HepG2 (cell line): ENCODE measurements at regions not wholly inside any gene's neighbourhood (a gene's known extent, or its start where the extent isn't known, plus 50 kb on each side); places are given as distances from the start of the nearest gene placed in this dataset.

Experiments
- ATAC-seq: fragments of 200-7000 bp; cut with Tn5 transposase; 3 replicates; pipeline ENCODE4 v1.9.1; 2020; ENCODE audit warnings: mild to moderate bottlenecking, moderate library complexity
- BruUV-seq: library from RNA; stranded (reverse); fragments of 400-500 nt; replicated peaks from 2 replicates; lab custom pipeline; 2021; lab: Mats Ljungman, UMichigan
- CTCF ChIA-PET: fragments of 300-600 bp; formaldehyde crosslinking; extraction: SDS; loops from one replicate; lab custom pipeline; 2021; ENCODE audit warnings: low total read pairs, inconsistent platforms, low intra/inter-chr PET ratio; lab: Yijun Ruan, JAX
- POLR2A ChIA-PET: fragments of 350-600 bp; sonication (Branson Sonifier 250); formaldehyde crosslinking; loops from one replicate; lab custom pipeline; 2020; ENCODE audit warnings: antibody characterized with exemption, inconsistent platforms; lab: Yijun Ruan, JAX
- DNase-seq: peaks from one replicate; pipeline ENCODE4 v3.0.0-alpha.2; 2015; ENCODE audit warnings: low spot score
- FAIRE-seq: peaks from 3 replicates; lab custom pipeline; 2011; peaks lifted over from hg19 to GRCh38; lab: Jason Lieb, UNC
- H2AFZ ChIP-seq: one replicate; pipeline ENCODE4 v1.6.1; 2011; ENCODE audit warnings: low read length, inconsistent platforms
- H3K27ac ChIP-seq: fragments of 300-600 bp; 3 replicates; pipeline ENCODE4 v1.8.0; 2011; ENCODE audit warnings: mixed run types, mild to moderate bottlenecking, mixed read lengths, low read length, inconsistent platforms; ENCODE audit not compliant: insufficient read depth; ENCODE audit errors: extremely low read length
- H3K27me3 ChIP-seq, 2 experiments: fragments of 200-600 bp in 1 of 2; 2 replicates in 1 of 2; 3 replicates in 1 of 2; pipeline versions ENCODE4 v1.6.0 to v1.8.0; 2011; ENCODE audit warnings: low read length in 2 of 2, mild to moderate bottlenecking in 2 of 2, moderate library complexity in 2 of 2, inconsistent platforms in 1 of 2; ENCODE audit not compliant: insufficient read depth in 2 of 2, control insufficient read depth in 1 of 2
- H3K36me3 ChIP-seq, 2 experiments: fragments of 200-600 bp in 1 of 2; replicated peaks in 1 of 2; 2 replicates in 1 of 2; 3 replicates in 1 of 2; pipeline versions ENCODE4 v1.5.1 to v1.8.0; 2011; ENCODE audit warnings: low read length in 2 of 2, inconsistent platforms in 1 of 2; ENCODE audit not compliant: insufficient read depth in 2 of 2, control insufficient read depth in 1 of 2
- H3K4me1 ChIP-seq: 2 replicates; pipeline ENCODE4 v1.5.1; 2012; ENCODE audit warnings: low read length, inconsistent platforms; ENCODE audit not compliant: insufficient read depth
- H3K4me2 ChIP-seq: 2 replicates; pipeline ENCODE4 v1.6.0; 2011; ENCODE audit warnings: low read depth, low read length, inconsistent platforms
- H3K4me3 ChIP-seq, 3 experiments: fragments of 200-600 bp in 1 of 3; sonication (generic), shearing (Covaris generic) in 1 of 3; replicated peaks in 1 of 3; 2 replicates each; pipeline ENCODE4 v1.5.1; 2011 to 2016; ENCODE audit warnings: low read length in 3 of 3, inconsistent platforms in 2 of 3, low read depth in 2 of 3, mild to moderate bottlenecking in 2 of 3, control low read depth in 1 of 3, mixed read lengths in 1 of 3; ENCODE audit not compliant: insufficient read depth in 1 of 3
- H3K79me2 ChIP-seq: one replicate; pipeline ENCODE4 v1.6.1; 2011; ENCODE audit warnings: low read length, inconsistent platforms; ENCODE audit not compliant: insufficient read depth
- H3K9ac ChIP-seq: 2 replicates; pipeline ENCODE4 v1.6.0; 2011; ENCODE audit warnings: mild to moderate bottlenecking, low read depth, low read length, inconsistent platforms; ENCODE audit not compliant: insufficient read depth
- H3K9me3 ChIP-seq: 2 replicates; pipeline ENCODE4 v1.5.1; 2012; ENCODE audit warnings: mild to moderate bottlenecking, low read length
- H4K20me1 ChIP-seq: 2 replicates; pipeline ENCODE4 v1.6.0; 2011; ENCODE audit warnings: inconsistent platforms, mild to moderate bottlenecking, low read length, moderate library complexity; ENCODE audit not compliant: insufficient read depth
- ARNTL ChIP-seq: sonication (generic); formaldehyde crosslinking; IDR thresholded peaks from 2 replicates; pipeline ENCODE4 v1.4.0; 2020; ENCODE audit warnings: mild to moderate bottlenecking, missing genetic modification reagents
- ATF7 ChIP-seq, 2 experiments: fragments of 450-650 bp in 1 of 2; sonication (generic) in 1 of 2; formaldehyde crosslinking in 1 of 2; IDR thresholded peaks; 2 replicates each; pipeline versions ENCODE4 v1.4.0 to v1.6.1; 2016 to 2020; ENCODE audit warnings: antibody characterized with exemption in 1 of 2, mild to moderate bottlenecking in 1 of 2, missing genetic modification reagents in 1 of 2
- FOSL1 ChIP-seq: sonication (generic); formaldehyde crosslinking; IDR thresholded peaks from 2 replicates; pipeline ENCODE4 v1.9.0; 2021; ENCODE audit warnings: missing genetic modification reagents, borderline replicate concordance
- GATAD2A ChIP-seq: IDR thresholded peaks from 2 replicates; pipeline ENCODE4 v1.6.1; 2016
- MIXL1 ChIP-seq: IDR thresholded peaks from 2 replicates; pipeline ENCODE4 v1.6.1; 2016
- PHF20 ChIP-seq: sonication (generic); formaldehyde crosslinking; IDR thresholded peaks from 2 replicates; pipeline ENCODE4 v1.5.0; 2020; ENCODE audit warnings: mild to moderate bottlenecking, missing genetic modification reagents
- RAD21 ChIP-seq: fragments of 450-650 bp; formaldehyde crosslinking; IDR thresholded peaks from 2 replicates; pipeline ENCODE4 v1.5.0; 2020; ENCODE audit warnings: mild to moderate bottlenecking
- ZNF17 ChIP-seq: sonication (generic); formaldehyde crosslinking; IDR thresholded peaks from 2 replicates; pipeline ENCODE4 v1.5.0; 2020; ENCODE audit warnings: mild to moderate bottlenecking, missing genetic modification reagents
- ZNF563 ChIP-seq: sonication (generic); formaldehyde crosslinking; IDR thresholded peaks from 2 replicates; pipeline ENCODE4 v1.8.0; 2022; ENCODE audit warnings: mild to moderate bottlenecking, moderate library complexity, missing genetic modification reagents
- ZNF777 ChIP-seq: sonication (generic); formaldehyde crosslinking; IDR thresholded peaks from 2 replicates; pipeline ENCODE4 v1.4.0; 2020; ENCODE audit warnings: missing genetic modification reagents
- ZXDC ChIP-seq: sonication (generic); formaldehyde crosslinking; IDR thresholded peaks from 2 replicates; pipeline ENCODE4 v1.5.0; 2020; ENCODE audit warnings: mild to moderate bottlenecking, missing genetic modification reagents
- WGBS: methylation state at CpG from one replicate; pipeline ENCODE4 v1.1.6; 2017; ENCODE audit warnings: low lambda C conversion rate; 5-methylcytosine and 5-hydroxymethylcytosine counted together
- in situ Hi-C: cut with HindIII; loops from 2 replicates; pipeline ENCODE4 v1.10.0; 2017; ENCODE audit warnings: low pct_unique_long_range_greater_than_20kb; ENCODE audit not compliant: extremely low pct_ligation_motif_present
- intact Hi-C: fragments of 100-400 bp; cut with micrococcal nuclease; formaldehyde crosslinking; loops from one replicate; pipeline ENCODE4 v1.10.0; 2022; ENCODE audit not compliant: unreplicated experiment

- H3K9me3 ChIP-seq: no peaks in the 10 kb centered on the region
- ChIA-PET POLR2A (no interaction called here), CTCF (no interaction called here)
- H4K20me1 ChIP-seq: no peaks in the 10 kb centered on the region
- H3K9ac ChIP-seq: no peak overlapping the region
- 10% methylated on average over 5 of the region's 5 CpGs for WGBS
- BruUV-seq: no TSS peak
- no peak overlapping the region for H2AFZ ChIP-seq
- no peak for FAIRE-seq
- no peak overlapping the region for H3K4me3 ChIP-seq
- no peak overlapping the region for H3K27ac ChIP-seq
- H3K79me2 ChIP-seq: no peaks in the 10 kb centered on the region
- no peak for ATAC-seq
- H3K4me1 ChIP-seq: no peaks in the 10 kb centered on the region
- no peaks in the 10 kb centered on the region for H3K36me3 ChIP-seq
- TF ChIP-seq ATF7 (IDR thresholded peaks at IDR 0.05) (peak; percentile 87), ATF7 (CRISPR knock-in tag; IDR thresholded peaks at IDR 0.05) (no peak), ZXDC (no peak)
- in situ Hi-C loops (no loop called here), intact Hi-C loops (no loop called here)
- no peak for DNase-seq
- H3K4me2 ChIP-seq: no peak overlapping the region
- H3K27me3 ChIP-seq: no peaks in the 10 kb centered on the region
Measured at GRCh38 chr2:164420787-164421186, 200.5 kb downstream of the GRB14 start.

DNA sequence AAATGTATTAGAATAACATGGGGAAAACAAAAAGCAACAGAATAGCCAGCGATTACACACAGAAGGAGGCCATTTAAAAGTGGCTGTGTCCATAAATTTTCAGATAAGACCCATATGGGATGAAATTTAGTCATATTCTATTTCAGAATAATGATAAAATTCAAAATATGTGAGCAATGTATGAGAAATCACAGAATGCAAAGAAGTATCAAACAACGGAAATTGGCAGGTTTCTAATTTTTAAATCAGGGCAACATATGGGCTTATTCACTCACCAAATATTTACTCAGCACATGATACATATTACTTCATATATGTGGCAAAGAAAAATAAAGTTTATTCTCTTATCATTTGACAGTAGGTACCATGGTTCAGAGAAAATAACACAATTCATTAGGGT lies 208.5 kb downstream of the GRB14 start:
- Histone ChIP-seq H3K4me3 (no peak overlapping the region), H3K27me3 (no peaks in the 10 kb centered on the region; a peak in 1 of 5 replicates), H3K4me2 (no peak overlapping the region), H3K9me3 (no peaks in the 10 kb centered on the region), H3K79me2 (no peaks in the 10 kb centered on the region), H2AFZ (no peak overlapping the region), H4K20me1 (no peaks in the 10 kb centered on the region), H3K27ac (no peak overlapping the region), H3K9ac (no peak overlapping the region), H3K4me1 (no peaks in the 10 kb centered on the region), H3K36me3 (no peaks in the 10 kb centered on the region)
- ChIA-PET POLR2A (no interaction called here), CTCF (no interaction called here)
- in situ Hi-C loops (no loop called here), intact Hi-C loops (no loop called here)
- FAIRE-seq: no peak
- DNase-seq: no peak
- under 1% methylated on average over 2 of the region's 2 CpGs for WGBS
- ATAC-seq: no peak
- TF ChIP-seq PHF20 (CRISPR knock-in tag): no peak
- no peak for TF ChIP-seq RAD21 (CRISPR knock-in tag)
- TF ChIP-seq ZNF17 (CRISPR knock-in tag): no peak
- no peak for TF ChIP-seq FOSL1
- no peak for TF ChIP-seq ZNF777 (CRISPR knock-in tag)
- TF ChIP-seq ZNF563 (CRISPR knock-in tag): no peak
- no peak for TF ChIP-seq ARNTL (CRISPR knock-in tag)
- no peak for TF ChIP-seq MIXL1 (CRISPR knock-in tag)
- no peak for TF ChIP-seq GATAD2A (CRISPR knock-in tag)
- no TSS peak for BruUV-seq
